ENCODE measurements at regions not wholly inside any gene's neighbourhood (a gene's known extent, or its start where the extent isn't known, plus 50 kb on each side); places are given as distances from the start of the nearest gene placed in this dataset.

GRCh38 chr3:66803206-66803605 lies 194.9 kb upstream of the KBTBD8 start:
- TF ChIP-seq ZBTB7A (IDR thresholded peaks at IDR 0.05; ENCODE audit: low read depth) (no peak), TAF1 (IDR thresholded peaks at IDR 0.05; ENCODE audit: low read depth) (no peak), REST (IDR thresholded peaks at IDR 0.05; ENCODE audit: low read depth) (no peak), EGR1 (IDR thresholded peaks at IDR 0.05) (no peak), YY1 (IDR thresholded peaks at IDR 0.05; ENCODE audit: low read depth) (no peak), RAD21 (IDR thresholded peaks at IDR 0.05; ENCODE audit: low read depth) (no peak), NFIC (IDR thresholded peaks at IDR 0.05) (no peak)

All from Ishikawa (cell line).